Gastrocnemius medialis (tissue), 4 donors: ENCODE measurements at regions not wholly inside any gene's neighbourhood (a gene's known extent, or its start where the extent isn't known, plus 50 kb on each side); places are given as distances from the start of the nearest gene placed in this dataset.

Source experiments
- POLR2A ChIP-seq, 2 donors: fragments of 450-650 bp; IDR thresholded peaks; one replicate each; pipeline ENCODE4 v1.6.1; 2017; ENCODE audit warnings: antibody characterized with exemption in 2 of 2, mild to moderate bottlenecking in 2 of 2, moderate library complexity in 2 of 2
- TF ChIP-seq, protein P1 (sequence below), 5 experiments: fragments of 450-650 bp in 3 of 5; fragments of 200-600 bp in 2 of 5; sonication (generic) in 2 of 5; IDR thresholded peaks in 4 of 5; conservative IDR thresholded peaks in 1 of 5; 1 replicate in 4 of 5; 2 replicates in 1 of 5; pipeline ENCODE4 v1.5.1; 2016 to 2019; ENCODE audit warnings: antibody characterized with exemption in 5 of 5, mild to moderate bottlenecking in 3 of 5, moderate library complexity in 3 of 5

DNA sequence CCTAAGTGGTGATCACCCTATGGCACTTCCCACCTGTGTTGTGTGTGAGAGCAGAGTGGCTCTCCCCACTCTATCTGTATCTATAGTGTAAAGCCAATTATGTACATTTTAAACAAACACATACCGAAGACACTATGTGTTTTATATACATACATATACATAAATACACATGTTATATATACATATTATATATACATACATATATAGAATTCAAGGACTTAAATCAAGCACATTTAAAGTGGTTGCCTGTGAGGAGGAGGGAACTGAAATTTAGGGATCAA lies 246.6 kb downstream of the LY86 start:
- TF ChIP-seq, protein P1, sequence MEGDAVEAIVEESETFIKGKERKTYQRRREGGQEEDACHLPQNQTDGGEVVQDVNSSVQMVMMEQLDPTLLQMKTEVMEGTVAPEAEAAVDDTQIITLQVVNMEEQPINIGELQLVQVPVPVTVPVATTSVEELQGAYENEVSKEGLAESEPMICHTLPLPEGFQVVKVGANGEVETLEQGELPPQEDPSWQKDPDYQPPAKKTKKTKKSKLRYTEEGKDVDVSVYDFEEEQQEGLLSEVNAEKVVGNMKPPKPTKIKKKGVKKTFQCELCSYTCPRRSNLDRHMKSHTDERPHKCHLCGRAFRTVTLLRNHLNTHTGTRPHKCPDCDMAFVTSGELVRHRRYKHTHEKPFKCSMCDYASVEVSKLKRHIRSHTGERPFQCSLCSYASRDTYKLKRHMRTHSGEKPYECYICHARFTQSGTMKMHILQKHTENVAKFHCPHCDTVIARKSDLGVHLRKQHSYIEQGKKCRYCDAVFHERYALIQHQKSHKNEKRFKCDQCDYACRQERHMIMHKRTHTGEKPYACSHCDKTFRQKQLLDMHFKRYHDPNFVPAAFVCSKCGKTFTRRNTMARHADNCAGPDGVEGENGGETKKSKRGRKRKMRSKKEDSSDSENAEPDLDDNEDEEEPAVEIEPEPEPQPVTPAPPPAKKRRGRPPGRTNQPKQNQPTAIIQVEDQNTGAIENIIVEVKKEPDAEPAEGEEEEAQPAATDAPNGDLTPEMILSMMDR (IDR thresholded peaks at IDR 0.05 in 4 of 5, conservative IDR thresholded peaks at IDR 0.05 in 1 of 5), result no peak
- no peak for TF ChIP-seq POLR2A (IDR thresholded peaks at IDR 0.05)
